ENCODE measurements at regions not wholly inside any gene's neighbourhood (a gene's known extent, or its start where the extent isn't known, plus 50 kb on each side); places are given as distances from the start of the nearest gene placed in this dataset.

DNA sequence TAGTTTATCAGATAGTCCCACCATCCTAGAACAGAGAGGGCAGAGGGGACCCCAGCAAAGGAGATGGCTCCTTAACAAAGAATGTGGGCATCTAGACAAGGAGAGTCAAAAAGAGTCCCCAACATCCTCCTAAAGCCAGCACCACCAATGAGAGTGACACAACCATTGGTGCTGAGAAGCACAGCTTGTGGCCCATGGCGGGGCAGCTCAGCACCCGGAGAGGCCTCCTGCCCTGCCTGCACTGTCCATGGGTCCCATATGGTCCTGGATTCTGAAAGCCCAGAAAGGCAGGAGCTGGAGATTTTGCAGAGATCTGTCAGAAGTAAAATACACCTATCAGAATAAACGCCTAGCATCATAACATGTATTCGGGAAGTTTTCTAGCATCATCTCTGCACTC, 311.8 kb upstream of the ZNF32 start:
- H3K9me3 ChIP-seq (ENCODE audit: control insufficient read depth, insufficient read depth, low read depth, low read length), result no peaks in the 10 kb centered on the region
- in situ Hi-C loops (cut with HindIII; ENCODE audit: low pct_unique_long_range_greater_than_20kb, low sequenced_read_pairs) (no loop called here), intact Hi-C loops (cut with micrococcal nuclease; ENCODE audit: unreplicated experiment) (no loop called here)
- peaks cover 2% of the 10 kb centered on the region for H3K27me3 ChIP-seq (ENCODE audit: control insufficient read depth, insufficient read depth, low read length)
- no peaks in the 10 kb centered on the region for H3K36me3 ChIP-seq (ENCODE audit: control insufficient read depth, insufficient read depth, low read length)
- no TSS peak for BruUV-seq (replicated peaks)
- no peak overlapping the region for H3K27ac ChIP-seq (ENCODE audit: low read length)
- no peak for ATAC-seq
- ChIA-PET POLR2A (no interaction called here), CTCF (no interaction called here)
- no peak overlapping the region for H3K4me3 ChIP-seq (ENCODE audit: low read depth in 2 of 2, low read length in 2 of 2)
- DNase-seq (ENCODE audit: low read depth, low spot score), result no peak
- no peak for TF ChIP-seq SIN3A (IDR thresholded peaks at IDR 0.05; ENCODE audit: borderline replicate concordance, insufficient read depth, low read depth, low read length)
- no peak for TF ChIP-seq TCF7L2 (IDR thresholded peaks at IDR 0.05; ENCODE audit: low read depth, low read length)
- TF ChIP-seq POLR2AphosphoS5 (IDR thresholded peaks at IDR 0.05; ENCODE audit: low read depth, low read length), result no peak
- TF ChIP-seq, protein P1, sequence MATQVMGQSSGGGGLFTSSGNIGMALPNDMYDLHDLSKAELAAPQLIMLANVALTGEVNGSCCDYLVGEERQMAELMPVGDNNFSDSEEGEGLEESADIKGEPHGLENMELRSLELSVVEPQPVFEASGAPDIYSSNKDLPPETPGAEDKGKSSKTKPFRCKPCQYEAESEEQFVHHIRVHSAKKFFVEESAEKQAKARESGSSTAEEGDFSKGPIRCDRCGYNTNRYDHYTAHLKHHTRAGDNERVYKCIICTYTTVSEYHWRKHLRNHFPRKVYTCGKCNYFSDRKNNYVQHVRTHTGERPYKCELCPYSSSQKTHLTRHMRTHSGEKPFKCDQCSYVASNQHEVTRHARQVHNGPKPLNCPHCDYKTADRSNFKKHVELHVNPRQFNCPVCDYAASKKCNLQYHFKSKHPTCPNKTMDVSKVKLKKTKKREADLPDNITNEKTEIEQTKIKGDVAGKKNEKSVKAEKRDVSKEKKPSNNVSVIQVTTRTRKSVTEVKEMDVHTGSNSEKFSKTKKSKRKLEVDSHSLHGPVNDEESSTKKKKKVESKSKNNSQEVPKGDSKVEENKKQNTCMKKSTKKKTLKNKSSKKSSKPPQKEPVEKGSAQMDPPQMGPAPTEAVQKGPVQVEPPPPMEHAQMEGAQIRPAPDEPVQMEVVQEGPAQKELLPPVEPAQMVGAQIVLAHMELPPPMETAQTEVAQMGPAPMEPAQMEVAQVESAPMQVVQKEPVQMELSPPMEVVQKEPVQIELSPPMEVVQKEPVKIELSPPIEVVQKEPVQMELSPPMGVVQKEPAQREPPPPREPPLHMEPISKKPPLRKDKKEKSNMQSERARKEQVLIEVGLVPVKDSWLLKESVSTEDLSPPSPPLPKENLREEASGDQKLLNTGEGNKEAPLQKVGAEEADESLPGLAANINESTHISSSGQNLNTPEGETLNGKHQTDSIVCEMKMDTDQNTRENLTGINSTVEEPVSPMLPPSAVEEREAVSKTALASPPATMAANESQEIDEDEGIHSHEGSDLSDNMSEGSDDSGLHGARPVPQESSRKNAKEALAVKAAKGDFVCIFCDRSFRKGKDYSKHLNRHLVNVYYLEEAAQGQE (IDR thresholded peaks at IDR 0.05; ENCODE audit: insufficient read depth in 1 of 2, low read depth in 2 of 2, low read length in 1 of 2), result no peak
- TF ChIP-seq, protein P2, sequence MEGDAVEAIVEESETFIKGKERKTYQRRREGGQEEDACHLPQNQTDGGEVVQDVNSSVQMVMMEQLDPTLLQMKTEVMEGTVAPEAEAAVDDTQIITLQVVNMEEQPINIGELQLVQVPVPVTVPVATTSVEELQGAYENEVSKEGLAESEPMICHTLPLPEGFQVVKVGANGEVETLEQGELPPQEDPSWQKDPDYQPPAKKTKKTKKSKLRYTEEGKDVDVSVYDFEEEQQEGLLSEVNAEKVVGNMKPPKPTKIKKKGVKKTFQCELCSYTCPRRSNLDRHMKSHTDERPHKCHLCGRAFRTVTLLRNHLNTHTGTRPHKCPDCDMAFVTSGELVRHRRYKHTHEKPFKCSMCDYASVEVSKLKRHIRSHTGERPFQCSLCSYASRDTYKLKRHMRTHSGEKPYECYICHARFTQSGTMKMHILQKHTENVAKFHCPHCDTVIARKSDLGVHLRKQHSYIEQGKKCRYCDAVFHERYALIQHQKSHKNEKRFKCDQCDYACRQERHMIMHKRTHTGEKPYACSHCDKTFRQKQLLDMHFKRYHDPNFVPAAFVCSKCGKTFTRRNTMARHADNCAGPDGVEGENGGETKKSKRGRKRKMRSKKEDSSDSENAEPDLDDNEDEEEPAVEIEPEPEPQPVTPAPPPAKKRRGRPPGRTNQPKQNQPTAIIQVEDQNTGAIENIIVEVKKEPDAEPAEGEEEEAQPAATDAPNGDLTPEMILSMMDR (IDR thresholded peaks at IDR 0.05), result no peak
- no peaks in the 10 kb centered on the region for H3K4me1 ChIP-seq (ENCODE audit: control insufficient read depth, insufficient read depth, low read length)

DNA sequence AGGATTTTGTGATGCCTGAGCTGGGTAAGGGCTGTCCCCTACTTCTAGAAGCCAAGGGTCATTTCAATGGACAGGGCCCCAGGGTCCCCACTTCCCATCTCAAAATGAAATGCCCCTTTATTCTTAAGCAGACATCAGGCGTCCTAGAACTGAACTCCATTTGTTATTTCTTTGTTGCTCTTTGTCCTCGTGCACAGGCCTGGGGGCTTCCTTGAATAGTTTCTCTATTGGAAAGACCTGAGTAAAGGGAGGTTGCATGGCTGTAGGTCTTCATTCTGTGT, 311.4 kb upstream of the ZNF32 start:
- H3K27ac ChIP-seq (ENCODE audit: low read length), result no peak overlapping the region
- intact Hi-C loops (cut with micrococcal nuclease; ENCODE audit: unreplicated experiment), result no loop called here
- H3K4me3 ChIP-seq (ENCODE audit: low read depth in 2 of 2, low read length in 2 of 2), result no peak overlapping the region
- ATAC-seq, result no peak
- ChIA-PET POLR2A (no interaction called here), CTCF (no interaction called here)
- in situ Hi-C loops (cut with HindIII; ENCODE audit: low pct_unique_long_range_greater_than_20kb, low sequenced_read_pairs), result no loop called here
- no peak for DNase-seq (ENCODE audit: low read depth, low spot score)
- no TSS peak for BruUV-seq (replicated peaks)
- no peaks in the 10 kb centered on the region; the same call in 1 of the 2 replicates for H3K27me3 ChIP-seq (ENCODE audit: control insufficient read depth, insufficient read depth, low read length)
- H3K9me3 ChIP-seq (ENCODE audit: control insufficient read depth, insufficient read depth, low read depth, low read length), result no peaks in the 10 kb centered on the region
- no peaks in the 10 kb centered on the region for H3K4me1 ChIP-seq (ENCODE audit: control insufficient read depth, insufficient read depth, low read length)
- TF ChIP-seq, protein P2 (IDR thresholded peaks at IDR 0.05), result no peak
- TF ChIP-seq, protein P1 (IDR thresholded peaks at IDR 0.05; ENCODE audit: insufficient read depth in 1 of 2, low read depth in 2 of 2, low read length in 1 of 2), result no peak
- TF ChIP-seq TCF7L2 (IDR thresholded peaks at IDR 0.05; ENCODE audit: low read depth, low read length) (no peak), POLR2AphosphoS5 (IDR thresholded peaks at IDR 0.05; ENCODE audit: low read depth, low read length) (no peak), SIN3A (IDR thresholded peaks at IDR 0.05; ENCODE audit: borderline replicate concordance, insufficient read depth, low read depth, low read length) (no peak)
- H3K36me3 ChIP-seq (ENCODE audit: control insufficient read depth, insufficient read depth, low read length), result no peaks in the 10 kb centered on the region
